K562 (cell line): ENCODE measurements at regions not wholly inside any gene's neighbourhood (a gene's known extent, or its start where the extent isn't known, plus 50 kb on each side); places are given as distances from the start of the nearest gene placed in this dataset.

ENCODE experiments used
- ATAC-seq: fragments of 200-7000 bp; cut with Tn5 transposase; 3 replicates; pipeline ENCODE4 v1.9.1; 2020; ENCODE audit warnings: moderate library complexity
- BruUV-seq: library from RNA; stranded (reverse); fragments of 400-500 nt; replicated peaks from 2 replicates; lab custom pipeline; 2021; lab: Mats Ljungman, UMichigan
- CTCF ChIA-PET: fragments of 300-600 bp; formaldehyde crosslinking; extraction: SDS; loops from one replicate; lab custom pipeline; 2021; ENCODE audit warnings: low intra/inter-chr PET ratio; lab: Yijun Ruan, JAX
- POLR2A ChIA-PET: fragments of 300-600, 350-650 bp; sonication (Branson Sonifier 250); formaldehyde crosslinking; extraction: SDS; loops from one replicate; lab custom pipeline; 2021; ENCODE audit warnings: antibody characterized with exemption, inconsistent platforms; lab: Yijun Ruan, JAX
- DNase-seq, 4 experiments: peaks; one replicate each; pipeline versions ENCODE4 v3.0.0 to v3.0.0-alpha.2; 2011 to 2018; ENCODE audit warnings: low spot score in 3 of 4, mixed read lengths in 3 of 4; ENCODE audit errors: extremely low read depth in 1 of 4
- FAIRE-seq: peaks from 2 replicates; lab custom pipeline; 2011; peaks lifted over from hg19 to GRCh38; lab: Jason Lieb, UNC
- H2AFZ ChIP-seq: 2 replicates; pipeline ENCODE4 v1.6.0; 2011; ENCODE audit warnings: low read depth, low read length, control low read depth, inconsistent platforms
- H3K27ac ChIP-seq: fragments of 200-600 bp; 3 replicates; pipeline ENCODE4 v1.8.0; 2011; ENCODE audit warnings: low read depth, mild to moderate bottlenecking, control low read depth, inconsistent platforms, low read length, moderate library complexity, mixed read lengths; ENCODE audit errors: extremely low read depth
- H3K27me3 ChIP-seq, 2 experiments: fragments of 300-600 bp in 1 of 2; 2 replicates in 1 of 2; 3 replicates in 1 of 2; pipeline versions ENCODE4 v1.6.0 to v1.8.0; 2011; ENCODE audit warnings: inconsistent platforms in 2 of 2, low read length in 2 of 2, mild to moderate bottlenecking in 1 of 2, mixed read lengths in 1 of 2, moderate library complexity in 1 of 2; ENCODE audit not compliant: control insufficient read depth in 2 of 2, insufficient read depth in 2 of 2
- H3K36me3 ChIP-seq: fragments of 300-600 bp; 3 replicates; pipeline ENCODE4 v1.8.0; 2011; ENCODE audit warnings: mild to moderate bottlenecking, low read length, inconsistent platforms; ENCODE audit not compliant: control insufficient read depth, insufficient read depth
- H3K4me1 ChIP-seq, 2 experiments: fragments of 200-600 bp in 1 of 2; replicated peaks in 1 of 2; 2 replicates in 1 of 2; 3 replicates in 1 of 2; pipeline versions ENCODE4 v1.5.1 to v1.8.0; 2011; ENCODE audit warnings: inconsistent platforms in 2 of 2, low read length in 2 of 2, mild to moderate bottlenecking in 1 of 2, mixed read lengths in 1 of 2, moderate library complexity in 1 of 2; ENCODE audit not compliant: control insufficient read depth in 2 of 2, insufficient read depth in 2 of 2
- H3K4me2 ChIP-seq: 2 replicates; pipeline ENCODE4 v1.6.1; 2011; ENCODE audit warnings: low read length, control low read depth, inconsistent platforms, mixed read lengths; ENCODE audit not compliant: insufficient read depth
- H3K4me3 ChIP-seq: fragments of 200-600 bp; sonication (generic), shearing (Covaris generic); 2 replicates; pipeline ENCODE4 v1.5.1; 2016; ENCODE audit warnings: control low read depth, inconsistent platforms
- H3K79me2 ChIP-seq: fragments of 200-600 bp; 3 replicates; pipeline ENCODE4 v1.8.0; 2011; ENCODE audit warnings: low read length, inconsistent platforms; ENCODE audit not compliant: control insufficient read depth, insufficient read depth
- H3K9ac ChIP-seq, 2 experiments: 2 replicates each; pipeline versions ENCODE4 v1.6.0 to v1.6.1; 2011; ENCODE audit warnings: low read depth in 2 of 2, low read length in 2 of 2, control low read depth in 1 of 2, inconsistent platforms in 1 of 2, mild to moderate bottlenecking in 1 of 2, mixed read lengths in 1 of 2; ENCODE audit not compliant: insufficient read depth in 1 of 2
- H3K9me1 ChIP-seq: one replicate; pipeline ENCODE4 v1.6.0; 2011; ENCODE audit warnings: inconsistent platforms, mild to moderate bottlenecking, low read length, moderate library complexity; ENCODE audit not compliant: control insufficient read depth, insufficient read depth
- H3K9me3 ChIP-seq: replicated peaks from 2 replicates; pipeline ENCODE4 v1.5.1; 2011; ENCODE audit warnings: low read depth, low read length, inconsistent platforms; ENCODE audit not compliant: control insufficient read depth, insufficient read depth
- H4K20me1 ChIP-seq: replicated peaks from 2 replicates; pipeline ENCODE4 v1.6.1; 2011; ENCODE audit warnings: low read length, inconsistent platforms, mixed read lengths; ENCODE audit not compliant: control insufficient read depth, insufficient read depth
- ARNT ChIP-seq, 2 experiments: fragments of 450-650 bp; IDR thresholded peaks; 2 replicates each; pipeline ENCODE4 v1.6.1; 2016; ENCODE audit warnings: mild to moderate bottlenecking in 1 of 2
- NFRKB ChIP-seq: fragments of 450-650 bp; IDR thresholded peaks from 2 replicates; pipeline ENCODE4 v1.6.1; 2016; ENCODE audit warnings: low read depth
- PCBP1 ChIP-seq: fragments of 200-400 bp; formaldehyde crosslinking; IDR thresholded peaks from 2 replicates; pipeline ENCODE4 v1.6.1; 2018; ENCODE audit warnings: mild to moderate bottlenecking, low read depth, low read length; ENCODE audit not compliant: poor library complexity, severe bottlenecking
- SIRT6 ChIP-seq: IDR thresholded peaks from one replicate; pipeline ENCODE4 v1.6.1; 2012; ENCODE audit warnings: low read depth, mild to moderate bottlenecking, control low read depth, inconsistent platforms, low read length, moderate library complexity
- SUPT5H ChIP-seq: fragments of 450-650 bp; IDR thresholded peaks from 2 replicates; pipeline ENCODE4 v1.6.1; 2016
- in situ Hi-C: fragments of 300-500 bp; cut with MboI; formaldehyde crosslinking; loops from 4 replicates; pipeline ENCODE4 v1.15.0; 2018; ENCODE audit warnings: inconsistent platforms, mixed read lengths
- intact Hi-C: fragments of 100-400 bp; cut with micrococcal nuclease; formaldehyde crosslinking; loops from 2 replicates; pipeline ENCODE4 v1.14.2; 2022
- TF ChIP-seq, protein P1 (sequence below): IDR thresholded peaks from 2 replicates; pipeline ENCODE4 v1.6.1; 2011; ENCODE audit warnings: borderline replicate concordance, low read depth, mild to moderate bottlenecking, moderate library complexity, low read length; ENCODE audit not compliant: insufficient read depth, poor library complexity, severe bottlenecking
- TF ChIP-seq, protein P2 (sequence below): sonication (generic); formaldehyde crosslinking; IDR thresholded peaks from 2 replicates; pipeline ENCODE4 v1.8.0; 2022; ENCODE audit warnings: mild to moderate bottlenecking, missing genetic modification reagents
- TF ChIP-seq, protein P3 (sequence below), 2 experiments: fragments of 450-650 bp; formaldehyde crosslinking in 1 of 2; IDR thresholded peaks; 2 replicates each; pipeline versions ENCODE4 v1.4.0 to v1.6.1; 2014 to 2020; ENCODE audit warnings: mild to moderate bottlenecking in 2 of 2, borderline replicate concordance in 1 of 2, low read depth in 1 of 2

DNA sequence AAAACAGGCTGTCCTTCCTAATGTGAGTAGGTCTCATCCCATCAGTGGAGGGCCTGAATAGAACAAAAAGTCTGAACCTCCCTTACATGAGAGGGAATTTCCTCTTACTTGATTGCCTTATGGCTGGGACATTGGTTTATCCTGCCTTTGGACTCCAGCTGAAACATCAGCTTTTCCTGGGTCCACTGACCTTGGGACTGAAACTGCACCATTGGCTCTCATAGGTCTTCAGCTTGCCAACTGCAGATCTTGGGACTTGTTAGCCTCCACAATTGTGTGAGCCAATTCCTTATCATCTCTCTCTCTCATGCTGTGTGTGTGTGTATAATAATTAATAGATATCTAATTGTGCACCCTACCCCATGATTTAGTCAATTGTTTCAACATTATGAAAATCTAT, 375.3 kb upstream of the DDI1 start:
- H3K4me2 ChIP-seq, result no peak overlapping the region
- ATAC-seq (no peak), FAIRE-seq (no peak), DNase-seq (no peak)
- ChIA-PET POLR2A (no interaction called here), CTCF (no interaction called here)
- H3K4me1 ChIP-seq, result no peaks in the 10 kb centered on the region
- no peak overlapping the region for H2AFZ ChIP-seq
- BruUV-seq, result no TSS peak
- intact Hi-C loops, result no loop called here
- no peaks in the 10 kb centered on the region for H3K27me3 ChIP-seq
- no peak overlapping the region for H3K4me3 ChIP-seq
- no peak overlapping the region for H3K27ac ChIP-seq
- in situ Hi-C loops, result no loop called here
- H3K79me2 ChIP-seq, result no peaks in the 10 kb centered on the region
- no peak overlapping the region for H3K9ac ChIP-seq
- H3K36me3 ChIP-seq, result no peaks in the 10 kb centered on the region
- H3K9me3 ChIP-seq, result no peaks in the 10 kb centered on the region
- H3K9me1 ChIP-seq, result no peaks in the 10 kb centered on the region
- H4K20me1 ChIP-seq, result no peaks in the 10 kb centered on the region
- no peak for TF ChIP-seq NFRKB
- TF ChIP-seq, protein P1, sequence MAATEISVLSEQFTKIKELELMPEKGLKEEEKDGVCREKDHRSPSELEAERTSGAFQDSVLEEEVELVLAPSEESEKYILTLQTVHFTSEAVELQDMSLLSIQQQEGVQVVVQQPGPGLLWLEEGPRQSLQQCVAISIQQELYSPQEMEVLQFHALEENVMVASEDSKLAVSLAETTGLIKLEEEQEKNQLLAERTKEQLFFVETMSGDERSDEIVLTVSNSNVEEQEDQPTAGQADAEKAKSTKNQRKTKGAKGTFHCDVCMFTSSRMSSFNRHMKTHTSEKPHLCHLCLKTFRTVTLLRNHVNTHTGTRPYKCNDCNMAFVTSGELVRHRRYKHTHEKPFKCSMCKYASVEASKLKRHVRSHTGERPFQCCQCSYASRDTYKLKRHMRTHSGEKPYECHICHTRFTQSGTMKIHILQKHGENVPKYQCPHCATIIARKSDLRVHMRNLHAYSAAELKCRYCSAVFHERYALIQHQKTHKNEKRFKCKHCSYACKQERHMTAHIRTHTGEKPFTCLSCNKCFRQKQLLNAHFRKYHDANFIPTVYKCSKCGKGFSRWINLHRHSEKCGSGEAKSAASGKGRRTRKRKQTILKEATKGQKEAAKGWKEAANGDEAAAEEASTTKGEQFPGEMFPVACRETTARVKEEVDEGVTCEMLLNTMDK, result no peak
- no peak for TF ChIP-seq PCBP1
- TF ChIP-seq SIRT6, result no peak
- TF ChIP-seq, protein P2, sequence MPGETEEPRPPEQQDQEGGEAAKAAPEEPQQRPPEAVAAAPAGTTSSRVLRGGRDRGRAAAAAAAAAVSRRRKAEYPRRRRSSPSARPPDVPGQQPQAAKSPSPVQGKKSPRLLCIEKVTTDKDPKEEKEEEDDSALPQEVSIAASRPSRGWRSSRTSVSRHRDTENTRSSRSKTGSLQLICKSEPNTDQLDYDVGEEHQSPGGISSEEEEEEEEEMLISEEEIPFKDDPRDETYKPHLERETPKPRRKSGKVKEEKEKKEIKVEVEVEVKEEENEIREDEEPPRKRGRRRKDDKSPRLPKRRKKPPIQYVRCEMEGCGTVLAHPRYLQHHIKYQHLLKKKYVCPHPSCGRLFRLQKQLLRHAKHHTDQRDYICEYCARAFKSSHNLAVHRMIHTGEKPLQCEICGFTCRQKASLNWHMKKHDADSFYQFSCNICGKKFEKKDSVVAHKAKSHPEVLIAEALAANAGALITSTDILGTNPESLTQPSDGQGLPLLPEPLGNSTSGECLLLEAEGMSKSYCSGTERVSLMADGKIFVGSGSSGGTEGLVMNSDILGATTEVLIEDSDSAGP (CRISPR knock-in tag), result no peak
- TF ChIP-seq, protein P3, sequence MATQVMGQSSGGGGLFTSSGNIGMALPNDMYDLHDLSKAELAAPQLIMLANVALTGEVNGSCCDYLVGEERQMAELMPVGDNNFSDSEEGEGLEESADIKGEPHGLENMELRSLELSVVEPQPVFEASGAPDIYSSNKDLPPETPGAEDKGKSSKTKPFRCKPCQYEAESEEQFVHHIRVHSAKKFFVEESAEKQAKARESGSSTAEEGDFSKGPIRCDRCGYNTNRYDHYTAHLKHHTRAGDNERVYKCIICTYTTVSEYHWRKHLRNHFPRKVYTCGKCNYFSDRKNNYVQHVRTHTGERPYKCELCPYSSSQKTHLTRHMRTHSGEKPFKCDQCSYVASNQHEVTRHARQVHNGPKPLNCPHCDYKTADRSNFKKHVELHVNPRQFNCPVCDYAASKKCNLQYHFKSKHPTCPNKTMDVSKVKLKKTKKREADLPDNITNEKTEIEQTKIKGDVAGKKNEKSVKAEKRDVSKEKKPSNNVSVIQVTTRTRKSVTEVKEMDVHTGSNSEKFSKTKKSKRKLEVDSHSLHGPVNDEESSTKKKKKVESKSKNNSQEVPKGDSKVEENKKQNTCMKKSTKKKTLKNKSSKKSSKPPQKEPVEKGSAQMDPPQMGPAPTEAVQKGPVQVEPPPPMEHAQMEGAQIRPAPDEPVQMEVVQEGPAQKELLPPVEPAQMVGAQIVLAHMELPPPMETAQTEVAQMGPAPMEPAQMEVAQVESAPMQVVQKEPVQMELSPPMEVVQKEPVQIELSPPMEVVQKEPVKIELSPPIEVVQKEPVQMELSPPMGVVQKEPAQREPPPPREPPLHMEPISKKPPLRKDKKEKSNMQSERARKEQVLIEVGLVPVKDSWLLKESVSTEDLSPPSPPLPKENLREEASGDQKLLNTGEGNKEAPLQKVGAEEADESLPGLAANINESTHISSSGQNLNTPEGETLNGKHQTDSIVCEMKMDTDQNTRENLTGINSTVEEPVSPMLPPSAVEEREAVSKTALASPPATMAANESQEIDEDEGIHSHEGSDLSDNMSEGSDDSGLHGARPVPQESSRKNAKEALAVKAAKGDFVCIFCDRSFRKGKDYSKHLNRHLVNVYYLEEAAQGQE (IDR thresholded peaks at IDR 0.05; ENCODE audit: borderline replicate concordance), result no peak
- TF ChIP-seq, protein P3 (CRISPR knock-in tag; IDR thresholded peaks at IDR 0.05; ENCODE audit: low read depth), result no peak
- TF ChIP-seq ARNT (IDR thresholded peaks at IDR 0.05), result no peak
- TF ChIP-seq SUPT5H, result no peak
